OCI-LY7 (cell line): ENCODE measurements at regions not wholly inside any gene's neighbourhood (a gene's known extent, or its start where the extent isn't known, plus 50 kb on each side); places are given as distances from the start of the nearest gene placed in this dataset.

Experiments
- BruUV-seq: library from RNA; stranded (reverse); fragments of 400-500 nt; replicated peaks from 2 replicates; lab custom pipeline; 2021; lab: Mats Ljungman, UMichigan
- CTCF ChIA-PET: fragments of 300-600 bp; sonication (Branson Sonifier 250); formaldehyde crosslinking; loops from one replicate; lab custom pipeline; 2022; ENCODE audit warnings: antibody characterized with exemption; ENCODE audit not compliant: unreplicated experiment; lab: Charles Lee
- POLR2A ChIA-PET: fragments of 300-600 bp; sonication (Branson Sonifier 250); formaldehyde crosslinking; loops from one replicate; lab custom pipeline; 2022; ENCODE audit warnings: antibody characterized with exemption; lab: Charles Lee
- DNase-seq: peaks from one replicate; pipeline ENCODE4 v3.0.0-alpha.2; 2015; ENCODE audit warnings: low spot score
- H2AFZ ChIP-seq: fragments of 200-600 bp; sonication (generic), shearing (Covaris generic); 2 replicates; pipeline ENCODE4 v1.6.1; 2014; ENCODE audit warnings: mild to moderate bottlenecking, antibody characterized with exemption, low read length, moderate library complexity
- H3K27ac ChIP-seq: fragments of 200-600 bp; sonication (generic); 2 replicates; pipeline ENCODE4 v1.5.1; 2014; ENCODE audit warnings: mixed run types, low read depth, mild to moderate bottlenecking, moderate library complexity, low read length, inconsistent platforms; ENCODE audit not compliant: poor library complexity, severe bottlenecking
- H3K36me3 ChIP-seq: fragments of 200-600 bp; sonication (generic); 2 replicates; pipeline ENCODE4 v1.6.1; 2014; ENCODE audit warnings: mild to moderate bottlenecking, antibody characterized with exemption, low read length, moderate library complexity, mixed read lengths; ENCODE audit not compliant: insufficient read depth
- H3K4me1 ChIP-seq: fragments of 200-600 bp; sonication (generic); 2 replicates; pipeline ENCODE4 v1.5.1; 2014; ENCODE audit warnings: mild to moderate bottlenecking, low read length; ENCODE audit not compliant: insufficient read depth, poor library complexity, severe bottlenecking
- H3K4me2 ChIP-seq: fragments of 200-600 bp; sonication (generic); 2 replicates; pipeline ENCODE4 v1.6.1; 2014; ENCODE audit warnings: mild to moderate bottlenecking, low read length
- H3K4me3 ChIP-seq: fragments of 200-600 bp; sonication (generic); 2 replicates; pipeline ENCODE4 v1.5.1; 2014; ENCODE audit warnings: mild to moderate bottlenecking, low read depth, low read length; ENCODE audit not compliant: poor library complexity, severe bottlenecking
- H3K79me2 ChIP-seq: fragments of 200-600 bp; sonication (generic); 2 replicates; pipeline ENCODE4 v1.6.1; 2016; ENCODE audit warnings: low read depth, mild to moderate bottlenecking, low read length, moderate library complexity, mixed read lengths; ENCODE audit not compliant: insufficient read depth
- H3K9me2 ChIP-seq: fragments of 200-600 bp; sonication (generic); 2 replicates; pipeline ENCODE4 v1.6.1; 2016; ENCODE audit warnings: mild to moderate bottlenecking, low read length, mixed read lengths; ENCODE audit not compliant: insufficient read depth
- H3K9me3 ChIP-seq: fragments of 200-600 bp; sonication (generic); 2 replicates; pipeline ENCODE4 v1.6.1; 2014; ENCODE audit warnings: mild to moderate bottlenecking, mixed run types, low read length, mixed read lengths
- H4K20me1 ChIP-seq: fragments of 200-600 bp; sonication (generic); 2 replicates; pipeline ENCODE4 v1.6.1; 2014; ENCODE audit warnings: mild to moderate bottlenecking, antibody characterized with exemption, low read length, moderate library complexity, mixed read lengths; ENCODE audit not compliant: insufficient read depth
- EZH2phosphoT487 ChIP-seq: fragments of 200-600 bp; sonication (generic); IDR thresholded peaks from 2 replicates; pipeline ENCODE4 v1.6.1; 2018; ENCODE audit warnings: low read depth, borderline replicate concordance, mild to moderate bottlenecking, mixed run types, antibody characterized with exemption, low read length, moderate library complexity, mixed read lengths
- intact Hi-C: fragments of 100-400 bp; cut with micrococcal nuclease; formaldehyde crosslinking; loops from one replicate; pipeline ENCODE4 v1.10.0; 2022; ENCODE audit not compliant: unreplicated experiment
- TF ChIP-seq, protein P1 (sequence below): fragments of 200-600 bp; sonication (generic); conservative IDR thresholded peaks from 2 replicates; pipeline ENCODE4 v1.5.1; 2014; ENCODE audit warnings: mild to moderate bottlenecking, antibody characterized with exemption, low read length, moderate library complexity, mixed read lengths

DNA sequence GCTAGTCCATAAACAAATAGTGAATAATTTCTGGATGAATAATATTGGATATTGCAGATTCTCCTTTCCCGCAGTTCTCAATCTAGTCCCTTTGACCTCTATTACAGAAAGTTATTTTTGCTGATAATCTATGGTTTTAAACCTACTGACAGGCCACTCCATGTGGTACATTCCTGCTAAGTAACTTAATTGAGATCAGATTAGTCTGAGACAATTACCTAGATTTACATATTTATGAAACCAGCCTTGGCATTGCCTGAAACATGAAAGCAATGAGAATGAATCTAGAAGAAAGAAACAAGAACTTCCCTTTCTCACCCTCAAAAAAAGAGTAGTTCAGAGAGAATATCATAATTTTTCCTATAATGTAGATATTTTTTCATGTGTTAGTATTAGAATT is 964.2 kb downstream of the JRKL start:
- DNase-seq = no peak
- Histone ChIP-seq H3K27ac (no peak overlapping the region), H4K20me1 (no peaks in the 10 kb centered on the region), H3K79me2 (no peaks in the 10 kb centered on the region), H3K4me3 (no peak overlapping the region), H3K4me2 (no peak overlapping the region), H3K9me3 (no peaks in the 10 kb centered on the region), H3K36me3 (no peaks in the 10 kb centered on the region), H2AFZ (no peak overlapping the region), H3K9me2 (no peaks in the 10 kb centered on the region), H3K4me1 (no peaks in the 10 kb centered on the region)
- intact Hi-C loops = no loop called here
- ChIA-PET POLR2A (no interaction called here), CTCF (no interaction called here)
- no TSS peak for BruUV-seq
- TF ChIP-seq, protein P1, sequence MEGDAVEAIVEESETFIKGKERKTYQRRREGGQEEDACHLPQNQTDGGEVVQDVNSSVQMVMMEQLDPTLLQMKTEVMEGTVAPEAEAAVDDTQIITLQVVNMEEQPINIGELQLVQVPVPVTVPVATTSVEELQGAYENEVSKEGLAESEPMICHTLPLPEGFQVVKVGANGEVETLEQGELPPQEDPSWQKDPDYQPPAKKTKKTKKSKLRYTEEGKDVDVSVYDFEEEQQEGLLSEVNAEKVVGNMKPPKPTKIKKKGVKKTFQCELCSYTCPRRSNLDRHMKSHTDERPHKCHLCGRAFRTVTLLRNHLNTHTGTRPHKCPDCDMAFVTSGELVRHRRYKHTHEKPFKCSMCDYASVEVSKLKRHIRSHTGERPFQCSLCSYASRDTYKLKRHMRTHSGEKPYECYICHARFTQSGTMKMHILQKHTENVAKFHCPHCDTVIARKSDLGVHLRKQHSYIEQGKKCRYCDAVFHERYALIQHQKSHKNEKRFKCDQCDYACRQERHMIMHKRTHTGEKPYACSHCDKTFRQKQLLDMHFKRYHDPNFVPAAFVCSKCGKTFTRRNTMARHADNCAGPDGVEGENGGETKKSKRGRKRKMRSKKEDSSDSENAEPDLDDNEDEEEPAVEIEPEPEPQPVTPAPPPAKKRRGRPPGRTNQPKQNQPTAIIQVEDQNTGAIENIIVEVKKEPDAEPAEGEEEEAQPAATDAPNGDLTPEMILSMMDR = no peak
- no peak for TF ChIP-seq EZH2phosphoT487

DNA sequence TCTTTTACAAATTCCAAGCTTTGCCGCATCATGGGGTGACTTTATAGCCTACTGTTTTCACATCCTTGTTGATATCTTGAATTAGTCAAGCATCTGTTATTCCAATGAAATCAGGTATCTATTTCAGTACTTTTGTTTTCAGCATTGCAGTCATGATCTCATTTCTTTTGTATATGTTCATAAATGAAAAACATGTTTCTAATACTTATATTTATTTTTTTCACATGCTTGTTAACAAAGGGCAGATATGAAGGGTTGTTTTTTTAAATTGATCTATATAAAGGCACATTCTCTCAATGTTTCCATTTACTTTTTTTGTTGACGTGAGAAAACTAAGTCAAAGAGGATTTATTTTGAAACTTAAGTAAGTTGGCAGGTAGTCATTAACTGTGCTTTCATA is 964.8 kb downstream of the JRKL start:
- TF ChIP-seq, protein P1 = no peak
- no peak for TF ChIP-seq EZH2phosphoT487
- no peaks in the 10 kb centered on the region for H3K36me3 ChIP-seq
- no peaks in the 10 kb centered on the region for H3K4me1 ChIP-seq
- DNase-seq = no peak
- no peak overlapping the region for H3K4me2 ChIP-seq
- H2AFZ ChIP-seq = no peak overlapping the region
- BruUV-seq = no TSS peak
- H3K79me2 ChIP-seq = no peaks in the 10 kb centered on the region
- ChIA-PET POLR2A (no interaction called here), CTCF (no interaction called here)
- no peaks in the 10 kb centered on the region for H4K20me1 ChIP-seq
- no peaks in the 10 kb centered on the region for H3K9me3 ChIP-seq
- no peak overlapping the region for H3K27ac ChIP-seq
- no peak overlapping the region for H3K4me3 ChIP-seq
- no peaks in the 10 kb centered on the region for H3K9me2 ChIP-seq
- intact Hi-C loops = no loop called here

DNA sequence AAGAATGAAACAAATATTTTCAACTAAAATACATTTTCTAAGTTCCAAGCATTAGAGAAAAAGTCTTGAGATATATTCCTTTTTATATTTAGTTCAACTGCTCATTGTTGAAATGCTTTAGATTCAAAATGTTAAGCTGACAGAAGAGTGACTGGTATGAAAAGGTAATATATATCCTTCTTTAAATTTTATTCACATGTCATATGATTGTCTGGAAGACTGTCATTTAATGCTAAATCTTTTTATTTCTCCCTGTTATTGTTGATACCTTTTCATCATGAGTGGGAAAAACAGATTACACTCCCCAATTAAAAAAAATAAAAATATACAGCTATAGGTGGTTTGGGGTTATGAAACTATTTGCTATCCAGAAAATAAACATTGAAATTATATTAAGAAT is 965.4 kb downstream of the JRKL start:
- no peak for DNase-seq
- no peaks in the 10 kb centered on the region for H4K20me1 ChIP-seq
- H3K36me3 ChIP-seq = no peaks in the 10 kb centered on the region
- BruUV-seq = no TSS peak
- H3K4me1 ChIP-seq = no peaks in the 10 kb centered on the region
- H3K9me3 ChIP-seq = no peaks in the 10 kb centered on the region
- H3K79me2 ChIP-seq = no peaks in the 10 kb centered on the region
- no peak overlapping the region for H2AFZ ChIP-seq
- POLR2A ChIA-PET = no interaction called here
- no peak for TF ChIP-seq EZH2phosphoT487
- TF ChIP-seq, protein P1 = no peak
- H3K4me2 ChIP-seq = no peak overlapping the region
- no peak overlapping the region for H3K27ac ChIP-seq
- no peaks in the 10 kb centered on the region for H3K9me2 ChIP-seq
- CTCF ChIA-PET = no interaction called here
- no peak overlapping the region for H3K4me3 ChIP-seq
- intact Hi-C loops = no loop called here
